WTC11 (cell line): ENCODE measurements at regions not wholly inside any gene's neighbourhood (a gene's known extent, or its start where the extent isn't known, plus 50 kb on each side); places are given as distances from the start of the nearest gene placed in this dataset.

Experiments used
- ATAC-seq: fragments of 200-7000 bp; cut with Tn5 transposase; 2 replicates; pipeline ENCODE4 v1.10.0; 2021; ENCODE audit warnings: mild to moderate bottlenecking, moderate library complexity
- CTCF ChIA-PET: fragments of 300-600 bp; sonication (Branson Sonifier 250); formaldehyde crosslinking; loops from one replicate; lab custom pipeline; 2021; ENCODE audit warnings: antibody characterized with exemption; lab: Charles Lee
- POLR2A ChIA-PET: fragments of 350-600 bp; sonication (Branson Sonifier 250); formaldehyde crosslinking; loops from one replicate; lab custom pipeline; 2021; ENCODE audit warnings: antibody characterized with exemption; lab: Charles Lee
- DNase-seq: peaks from one replicate; pipeline ENCODE4 v3.0.0; 2021; ENCODE audit warnings: low spot score
- H3K27ac Mint-ChIP-seq: 2 replicates; pipeline ENCODE4 v1.8.0; 2021; ENCODE audit warnings: mixed read lengths
- H3K27me3 Mint-ChIP-seq: 2 replicates; pipeline ENCODE4 v1.8.0; 2021; ENCODE audit warnings: low read depth, mild to moderate bottlenecking, moderate library complexity, mixed read lengths
- H3K36me3 Mint-ChIP-seq: 2 replicates; pipeline ENCODE4 v1.8.0; 2021; ENCODE audit warnings: mixed read lengths
- H3K4me1 Mint-ChIP-seq: 2 replicates; pipeline ENCODE4 v1.8.0; 2022; ENCODE audit warnings: mixed read lengths
- H3K4me3 Mint-ChIP-seq: 2 replicates; pipeline ENCODE4 v1.8.0; 2021; ENCODE audit warnings: mild to moderate bottlenecking, moderate library complexity, mixed read lengths
- H3K9me3 Mint-ChIP-seq: 2 replicates; pipeline ENCODE4 v1.8.0; 2021; ENCODE audit warnings: mixed read lengths
- ATF3 ChIP-seq: sonication (generic); formaldehyde crosslinking; conservative IDR thresholded peaks from 2 replicates; pipeline ENCODE4 v1.8.1; 2022; ENCODE audit warnings: mild to moderate bottlenecking, missing genetic modification reagents
- CDX4 ChIP-seq: fragments of 250-450 bp; sonication (Bioruptor Pico); IDR thresholded peaks from 2 replicates; pipeline ENCODE4 v1.9.0; 2021; ENCODE audit warnings: moderate library complexity, mild to moderate bottlenecking, inconsistent platforms, borderline replicate concordance
- CREB1 ChIP-seq: sonication (generic); formaldehyde crosslinking; IDR thresholded peaks from 2 replicates; pipeline ENCODE4 v1.8.0; 2023; ENCODE audit warnings: mild to moderate bottlenecking, missing genetic modification reagents
- ESRRA ChIP-seq: sonication (generic); formaldehyde crosslinking; IDR thresholded peaks from 2 replicates; pipeline ENCODE4 v1.8.1; 2022; ENCODE audit warnings: mild to moderate bottlenecking, missing genetic modification reagents, borderline replicate concordance
- FOXK1 ChIP-seq: sonication (generic); formaldehyde crosslinking; IDR thresholded peaks from 2 replicates; pipeline ENCODE4 v1.8.0; 2022; ENCODE audit warnings: mild to moderate bottlenecking, moderate library complexity, missing genetic modification reagents
- GTF2I ChIP-seq: fragments of 250-450 bp; sonication (Bioruptor Pico); conservative IDR thresholded peaks from 2 replicates; pipeline ENCODE4 v1.4.0; 2021; ENCODE audit warnings: mild to moderate bottlenecking
- HMGA2 ChIP-seq: fragments of 250-450 bp; sonication (Bioruptor Pico); IDR thresholded peaks from 2 replicates; pipeline ENCODE4 v1.4.0; 2021; ENCODE audit warnings: mild to moderate bottlenecking, moderate library complexity
- NR1H2 ChIP-seq: sonication (generic); formaldehyde crosslinking; IDR thresholded peaks from 2 replicates; pipeline ENCODE4 v1.9.0; 2021; ENCODE audit warnings: mild to moderate bottlenecking, moderate library complexity, missing genetic modification reagents
- RORB ChIP-seq: fragments of 250-450 bp; sonication (Bioruptor Pico); IDR thresholded peaks from 2 replicates; pipeline ENCODE4 v1.9.0; 2021; ENCODE audit warnings: mild to moderate bottlenecking
- SMAD3 ChIP-seq: sonication (generic); formaldehyde crosslinking; IDR thresholded peaks from 2 replicates; pipeline ENCODE4 v1.8.0; 2022; ENCODE audit warnings: missing genetic modification reagents, mild to moderate bottlenecking, borderline replicate concordance
- SP1 ChIP-seq: sonication (generic); formaldehyde crosslinking; conservative IDR thresholded peaks from 2 replicates; pipeline ENCODE4 v1.8.1; 2022; ENCODE audit warnings: missing genetic modification reagents
- TCF7 ChIP-seq: sonication (generic); formaldehyde crosslinking; IDR thresholded peaks from 2 replicates; pipeline ENCODE4 v1.8.0; 2022; ENCODE audit warnings: mild to moderate bottlenecking, low read depth, missing genetic modification reagents, moderate library complexity
- TP53 ChIP-seq: sonication (generic); formaldehyde crosslinking; IDR thresholded peaks from 2 replicates; pipeline ENCODE4 v1.8.1; 2023; ENCODE audit warnings: mild to moderate bottlenecking, missing genetic modification reagents
- USF1 ChIP-seq: sonication (generic); formaldehyde crosslinking; IDR thresholded peaks from 2 replicates; pipeline ENCODE4 v1.8.0; 2022; ENCODE audit warnings: mild to moderate bottlenecking, missing genetic modification reagents
- ZNF416 ChIP-seq: fragments of 250-450 bp; sonication (Bioruptor Pico); IDR thresholded peaks from 2 replicates; pipeline ENCODE4 v1.9.0; 2021; ENCODE audit warnings: mild to moderate bottlenecking, inconsistent platforms
- ZSCAN18 ChIP-seq: fragments of 250-450 bp; sonication (Bioruptor Pico); IDR thresholded peaks from 2 replicates; pipeline ENCODE4 v2.1.2; 2022; ENCODE audit warnings: mild to moderate bottlenecking, moderate library complexity
- TF ChIP-seq, protein P1 (sequence below): sonication (generic); formaldehyde crosslinking; IDR thresholded peaks from 2 replicates; pipeline ENCODE4 v1.8.1; 2023; ENCODE audit warnings: mild to moderate bottlenecking, missing genetic modification reagents, moderate library complexity
- TF ChIP-seq, protein P2 (sequence below): fragments of 250-450 bp; sonication (Bioruptor Pico); IDR thresholded peaks from 2 replicates; pipeline ENCODE4 v1.9.0; 2021; ENCODE audit warnings: mild to moderate bottlenecking
- TF ChIP-seq, protein P3 (sequence below): sonication (generic); formaldehyde crosslinking; conservative IDR thresholded peaks from 2 replicates; pipeline ENCODE4 v1.8.1; 2023; ENCODE audit warnings: mild to moderate bottlenecking, low read depth, missing genetic modification reagents, moderate library complexity

GRCh38 chr7:106537119-106537518 is 123.8 kb downstream of the CCDC71L start:
- TF ChIP-seq TCF7 (CRISPR knock-in tag): no peak
- CTCF ChIA-PET: no interaction called here
- H3K9me3 Mint-ChIP-seq: peaks cover 34% of the 10 kb centered on the region
- ATAC-seq (no peak), DNase-seq (no peak)
- H3K27ac Mint-ChIP-seq: no peak overlapping the region
- peaks cover 9% of the 10 kb centered on the region; the same call in 1 of the 2 replicates for H3K36me3 Mint-ChIP-seq
- peaks cover 8% of the 10 kb centered on the region for H3K4me1 Mint-ChIP-seq
- POLR2A ChIA-PET: no interaction called here
- H3K4me3 Mint-ChIP-seq: no peak overlapping the region
- H3K27me3 Mint-ChIP-seq: no peaks in the 10 kb centered on the region; the same call in 1 of the 2 replicates

GRCh38 chr7:106536079-106536478 is 124.9 kb downstream of the CCDC71L start:
- ChIA-PET CTCF (no interaction called here), POLR2A (no interaction called here)
- DNase-seq (no peak), ATAC-seq (no peak)
- peaks cover 34% of the 10 kb centered on the region for H3K9me3 Mint-ChIP-seq
- peaks cover 8% of the 10 kb centered on the region for H3K4me1 Mint-ChIP-seq
- TF ChIP-seq TP53 (CRISPR knock-in tag): no peak
- no peak for TF ChIP-seq ATF3
- no peak for TF ChIP-seq ESRRA
- no peak for TF ChIP-seq NR1H2
- no peak for TF ChIP-seq CDX4
- no peak for TF ChIP-seq FOXK1 (CRISPR knock-in tag)
- no peak for TF ChIP-seq ZSCAN18 (CRISPR knock-in tag)
- no peak overlapping the region for H3K27ac Mint-ChIP-seq
- H3K27me3 Mint-ChIP-seq: no peaks in the 10 kb centered on the region; the same call in 1 of the 2 replicates
- no peak overlapping the region for H3K4me3 Mint-ChIP-seq
- H3K36me3 Mint-ChIP-seq: peaks cover 9% of the 10 kb centered on the region; the same call in 1 of the 2 replicates

DNA sequence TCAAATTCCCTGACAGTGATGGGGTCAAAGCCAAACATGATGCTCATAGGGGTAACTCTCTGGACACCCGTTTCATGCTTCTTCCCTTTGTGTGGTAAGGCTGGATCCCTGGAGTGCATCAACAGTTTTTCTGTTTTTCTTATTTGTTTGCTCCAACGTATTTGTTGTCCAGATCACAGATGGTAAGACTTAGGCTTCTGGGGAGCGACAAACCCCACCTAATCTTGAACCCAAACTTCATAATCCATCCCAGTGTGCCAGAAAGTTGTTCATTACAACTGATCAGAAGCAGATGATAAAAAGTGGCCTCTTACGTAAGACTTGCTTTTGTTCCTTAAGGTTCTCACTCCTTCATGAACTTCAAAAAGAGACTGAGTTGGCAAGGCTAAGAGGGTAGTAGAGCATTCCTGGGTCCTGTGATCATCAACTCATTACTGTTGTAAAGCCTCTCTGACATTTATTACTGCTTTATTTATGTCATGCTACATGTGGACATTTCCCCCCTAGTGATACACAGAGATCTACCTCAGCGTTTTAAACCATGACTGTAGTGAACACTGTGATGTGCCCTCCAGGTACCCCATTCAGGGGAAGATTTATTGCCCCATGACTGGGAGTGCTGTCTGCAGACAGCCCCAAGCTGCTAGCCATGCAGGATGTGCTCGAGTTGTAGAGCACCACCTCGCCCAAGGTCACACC is 125.6 kb downstream of the CCDC71L start:
- ATAC-seq (no peak), DNase-seq (no peak)
- Mint-ChIP-seq H3K36me3 (peaks cover 9% of the 10 kb centered on the region; the same call in 1 of the 2 replicates), H3K27ac (no peak overlapping the region), H3K9me3 (peaks cover 34% of the 10 kb centered on the region), H3K4me1 (peaks cover 8% of the 10 kb centered on the region), H3K27me3 (no peaks in the 10 kb centered on the region; the same call in 1 of the 2 replicates), H3K4me3 (no peak overlapping the region)
- POLR2A ChIA-PET: no interaction called here
- CTCF ChIA-PET: no interaction called here
- TF ChIP-seq HMGA2 (CRISPR knock-in tag): no peak
- no peak for TF ChIP-seq GTF2I (CRISPR knock-in tag)
- TF ChIP-seq SP1 (CRISPR knock-in tag): no peak
- TF ChIP-seq RORB (CRISPR knock-in tag): no peak
- TF ChIP-seq, all 79 proteins: peak for 0

- Mint-ChIP-seq H3K27me3 (no peaks in the 10 kb centered on the region; the same call in 1 of the 2 replicates), H3K27ac (no peak overlapping the region), H3K9me3 (peaks cover 34% of the 10 kb centered on the region), H3K4me1 (peaks cover 8% of the 10 kb centered on the region), H3K36me3 (peaks cover 9% of the 10 kb centered on the region; the same call in 1 of the 2 replicates), H3K4me3 (no peak overlapping the region)
- no peak for DNase-seq
- ChIA-PET POLR2A (no interaction called here), CTCF (no interaction called here)
- ATAC-seq: no peak; the same call in 1 of the 2 replicates
- TF ChIP-seq ZNF416 (no peak), SMAD3 (CRISPR knock-in tag) (no peak), CREB1 (no peak), USF1 (no peak)
- TF ChIP-seq, protein P1, sequence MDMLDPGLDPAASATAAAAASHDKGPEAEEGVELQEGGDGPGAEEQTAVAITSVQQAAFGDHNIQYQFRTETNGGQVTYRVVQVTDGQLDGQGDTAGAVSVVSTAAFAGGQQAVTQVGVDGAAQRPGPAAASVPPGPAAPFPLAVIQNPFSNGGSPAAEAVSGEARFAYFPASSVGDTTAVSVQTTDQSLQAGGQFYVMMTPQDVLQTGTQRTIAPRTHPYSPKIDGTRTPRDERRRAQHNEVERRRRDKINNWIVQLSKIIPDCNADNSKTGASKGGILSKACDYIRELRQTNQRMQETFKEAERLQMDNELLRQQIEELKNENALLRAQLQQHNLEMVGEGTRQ: no peak
- TF ChIP-seq, protein P2, sequence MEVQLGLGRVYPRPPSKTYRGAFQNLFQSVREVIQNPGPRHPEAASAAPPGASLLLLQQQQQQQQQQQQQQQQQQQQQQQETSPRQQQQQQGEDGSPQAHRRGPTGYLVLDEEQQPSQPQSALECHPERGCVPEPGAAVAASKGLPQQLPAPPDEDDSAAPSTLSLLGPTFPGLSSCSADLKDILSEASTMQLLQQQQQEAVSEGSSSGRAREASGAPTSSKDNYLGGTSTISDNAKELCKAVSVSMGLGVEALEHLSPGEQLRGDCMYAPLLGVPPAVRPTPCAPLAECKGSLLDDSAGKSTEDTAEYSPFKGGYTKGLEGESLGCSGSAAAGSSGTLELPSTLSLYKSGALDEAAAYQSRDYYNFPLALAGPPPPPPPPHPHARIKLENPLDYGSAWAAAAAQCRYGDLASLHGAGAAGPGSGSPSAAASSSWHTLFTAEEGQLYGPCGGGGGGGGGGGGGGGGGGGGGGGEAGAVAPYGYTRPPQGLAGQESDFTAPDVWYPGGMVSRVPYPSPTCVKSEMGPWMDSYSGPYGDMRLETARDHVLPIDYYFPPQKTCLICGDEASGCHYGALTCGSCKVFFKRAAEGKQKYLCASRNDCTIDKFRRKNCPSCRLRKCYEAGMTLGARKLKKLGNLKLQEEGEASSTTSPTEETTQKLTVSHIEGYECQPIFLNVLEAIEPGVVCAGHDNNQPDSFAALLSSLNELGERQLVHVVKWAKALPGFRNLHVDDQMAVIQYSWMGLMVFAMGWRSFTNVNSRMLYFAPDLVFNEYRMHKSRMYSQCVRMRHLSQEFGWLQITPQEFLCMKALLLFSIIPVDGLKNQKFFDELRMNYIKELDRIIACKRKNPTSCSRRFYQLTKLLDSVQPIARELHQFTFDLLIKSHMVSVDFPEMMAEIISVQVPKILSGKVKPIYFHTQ (CRISPR knock-in tag): no peak
- TF ChIP-seq, protein P3, sequence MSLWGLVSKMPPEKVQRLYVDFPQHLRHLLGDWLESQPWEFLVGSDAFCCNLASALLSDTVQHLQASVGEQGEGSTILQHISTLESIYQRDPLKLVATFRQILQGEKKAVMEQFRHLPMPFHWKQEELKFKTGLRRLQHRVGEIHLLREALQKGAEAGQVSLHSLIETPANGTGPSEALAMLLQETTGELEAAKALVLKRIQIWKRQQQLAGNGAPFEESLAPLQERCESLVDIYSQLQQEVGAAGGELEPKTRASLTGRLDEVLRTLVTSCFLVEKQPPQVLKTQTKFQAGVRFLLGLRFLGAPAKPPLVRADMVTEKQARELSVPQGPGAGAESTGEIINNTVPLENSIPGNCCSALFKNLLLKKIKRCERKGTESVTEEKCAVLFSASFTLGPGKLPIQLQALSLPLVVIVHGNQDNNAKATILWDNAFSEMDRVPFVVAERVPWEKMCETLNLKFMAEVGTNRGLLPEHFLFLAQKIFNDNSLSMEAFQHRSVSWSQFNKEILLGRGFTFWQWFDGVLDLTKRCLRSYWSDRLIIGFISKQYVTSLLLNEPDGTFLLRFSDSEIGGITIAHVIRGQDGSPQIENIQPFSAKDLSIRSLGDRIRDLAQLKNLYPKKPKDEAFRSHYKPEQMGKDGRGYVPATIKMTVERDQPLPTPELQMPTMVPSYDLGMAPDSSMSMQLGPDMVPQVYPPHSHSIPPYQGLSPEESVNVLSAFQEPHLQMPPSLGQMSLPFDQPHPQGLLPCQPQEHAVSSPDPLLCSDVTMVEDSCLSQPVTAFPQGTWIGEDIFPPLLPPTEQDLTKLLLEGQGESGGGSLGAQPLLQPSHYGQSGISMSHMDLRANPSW (CRISPR knock-in tag): no peak
These were observed 126.6 kb downstream of the CCDC71L start for GRCh38 chr7:106534271-106534846.
